Fibroblast of lung (primary cell): ENCODE measurements at regions not wholly inside any gene's neighbourhood (a gene's known extent, or its start where the extent isn't known, plus 50 kb on each side); places are given as distances from the start of the nearest gene placed in this dataset.
"Not testable (repeated sequence)": the region's sequence is repeated elsewhere in the genome, so short reads cannot be mapped to it uniquely, and the experiment has no call there.

ENCODE experiments used
- EZH2 ChIP-seq: IDR thresholded peaks from 2 replicates; pipeline ENCODE4 v1.5.1; 2012; ENCODE audit warnings: low read length, control low read depth, mild to moderate bottlenecking; ENCODE audit errors: missing control alignments
- TF ChIP-seq, protein P1 (sequence below), 2 donors: IDR thresholded peaks in 1 of 2; conservative IDR thresholded peaks in 1 of 2; 1 replicate in 1 of 2; 2 replicates in 1 of 2; pipeline ENCODE4 v1.5.1; 2011 to 2012; ENCODE audit warnings: low read length in 2 of 2, control low read depth in 1 of 2, inconsistent platforms in 1 of 2, low read depth in 1 of 2, mild to moderate bottlenecking in 1 of 2

DNA sequence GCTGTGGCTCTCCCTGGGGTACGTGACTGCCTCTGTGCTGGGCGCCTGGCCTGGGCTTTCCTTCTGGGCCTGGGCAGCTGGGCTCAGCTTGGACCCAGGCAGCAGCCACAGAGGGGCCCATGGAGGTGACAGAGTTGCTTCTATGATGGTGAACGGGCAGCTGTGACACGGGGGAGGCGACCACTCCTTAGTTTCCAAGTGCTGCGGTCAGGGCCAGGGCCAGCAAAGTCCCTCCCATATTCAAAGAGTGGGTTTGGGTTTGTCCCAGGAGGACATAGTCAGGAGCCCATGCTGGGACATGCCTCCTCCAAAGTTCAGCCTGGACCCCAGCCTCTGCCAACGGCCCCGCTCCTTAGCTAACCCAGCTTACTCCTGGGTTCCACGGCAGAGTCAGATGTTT is 524.7 kb downstream of the GOLGA6L6 start:
- not testable (repeated sequence) for TF ChIP-seq EZH2
- TF ChIP-seq, protein P1, sequence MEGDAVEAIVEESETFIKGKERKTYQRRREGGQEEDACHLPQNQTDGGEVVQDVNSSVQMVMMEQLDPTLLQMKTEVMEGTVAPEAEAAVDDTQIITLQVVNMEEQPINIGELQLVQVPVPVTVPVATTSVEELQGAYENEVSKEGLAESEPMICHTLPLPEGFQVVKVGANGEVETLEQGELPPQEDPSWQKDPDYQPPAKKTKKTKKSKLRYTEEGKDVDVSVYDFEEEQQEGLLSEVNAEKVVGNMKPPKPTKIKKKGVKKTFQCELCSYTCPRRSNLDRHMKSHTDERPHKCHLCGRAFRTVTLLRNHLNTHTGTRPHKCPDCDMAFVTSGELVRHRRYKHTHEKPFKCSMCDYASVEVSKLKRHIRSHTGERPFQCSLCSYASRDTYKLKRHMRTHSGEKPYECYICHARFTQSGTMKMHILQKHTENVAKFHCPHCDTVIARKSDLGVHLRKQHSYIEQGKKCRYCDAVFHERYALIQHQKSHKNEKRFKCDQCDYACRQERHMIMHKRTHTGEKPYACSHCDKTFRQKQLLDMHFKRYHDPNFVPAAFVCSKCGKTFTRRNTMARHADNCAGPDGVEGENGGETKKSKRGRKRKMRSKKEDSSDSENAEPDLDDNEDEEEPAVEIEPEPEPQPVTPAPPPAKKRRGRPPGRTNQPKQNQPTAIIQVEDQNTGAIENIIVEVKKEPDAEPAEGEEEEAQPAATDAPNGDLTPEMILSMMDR (conservative IDR thresholded peaks at IDR 0.05 in 1 of 2, IDR thresholded peaks at IDR 0.05 in 1 of 2; ENCODE audit: low read depth in 1 of 2, low read length in 2 of 2) = not testable (repeated sequence)
